Left ventricle myocardium superior (tissue), 1 donor: ENCODE measurements at regions not wholly inside any gene's neighbourhood (a gene's known extent, or its start where the extent isn't known, plus 50 kb on each side); places are given as distances from the start of the nearest gene placed in this dataset.

Source experiments
- ATAC-seq: fragments of 200-7000 bp; cut with Tn5 transposase; one replicate; pipeline ENCODE4 v1.9.1; 2020; ENCODE audit warnings: mild to moderate bottlenecking, moderate library complexity
- DNase-seq: peaks from one replicate; pipeline ENCODE4 v3.0.0-alpha.2; 2020
- intact Hi-C: fragments of 100-400 bp; cut with micrococcal nuclease; formaldehyde crosslinking; loops from one replicate; pipeline ENCODE4 v1.11.0; 2022
- donor health status: DM: no; HTN: yes; CAD: no; lungs with severe emphysema.

- intact Hi-C loops, result no loop called here
- DNase-seq (no peak), ATAC-seq (no peak)
Observed at GRCh38 chr15:81575436-81576123, 201.6 kb upstream of the TMC3 start.

DNA sequence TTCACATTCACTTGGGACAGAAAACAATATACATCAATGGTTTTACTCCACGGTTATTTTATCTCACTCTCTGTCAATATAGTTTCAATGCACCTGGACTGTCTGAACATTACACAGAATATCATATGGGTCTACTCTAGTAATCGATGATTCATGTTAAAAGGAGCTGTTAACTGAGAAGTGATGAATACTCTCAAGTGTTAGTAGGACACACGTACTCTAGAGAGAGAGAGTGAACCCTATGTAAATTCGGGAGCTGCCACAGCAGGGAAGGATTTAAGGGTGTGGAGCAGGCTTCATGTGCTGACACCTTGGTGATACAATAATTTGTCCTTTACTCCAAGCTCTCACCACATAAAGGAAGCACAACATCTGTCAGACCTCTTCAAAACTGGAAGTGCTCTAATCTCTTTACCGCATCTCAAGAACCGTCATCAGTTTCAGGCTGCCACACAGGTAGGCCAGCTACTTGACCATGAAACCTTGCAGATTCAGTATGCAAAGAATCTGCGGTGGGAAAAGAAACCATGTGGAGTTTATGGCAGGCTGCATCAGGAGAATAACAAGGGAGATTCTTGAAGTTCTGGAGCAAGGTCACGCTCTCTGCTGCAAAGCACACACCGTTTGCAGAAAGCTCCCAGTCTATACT lies 199.2 kb upstream of the TMC3 start:
- no peak for ATAC-seq
- intact Hi-C loops, result no loop called here

GRCh38 chr15:81572190-81572589 lies 198.2 kb upstream of the TMC3 start:
- ATAC-seq (no peak), DNase-seq (no peak)
- intact Hi-C loops, result no loop called here

More for the DNA sequence above, 199.2 kb upstream of the TMC3 start:
- no peak for DNase-seq

DNA sequence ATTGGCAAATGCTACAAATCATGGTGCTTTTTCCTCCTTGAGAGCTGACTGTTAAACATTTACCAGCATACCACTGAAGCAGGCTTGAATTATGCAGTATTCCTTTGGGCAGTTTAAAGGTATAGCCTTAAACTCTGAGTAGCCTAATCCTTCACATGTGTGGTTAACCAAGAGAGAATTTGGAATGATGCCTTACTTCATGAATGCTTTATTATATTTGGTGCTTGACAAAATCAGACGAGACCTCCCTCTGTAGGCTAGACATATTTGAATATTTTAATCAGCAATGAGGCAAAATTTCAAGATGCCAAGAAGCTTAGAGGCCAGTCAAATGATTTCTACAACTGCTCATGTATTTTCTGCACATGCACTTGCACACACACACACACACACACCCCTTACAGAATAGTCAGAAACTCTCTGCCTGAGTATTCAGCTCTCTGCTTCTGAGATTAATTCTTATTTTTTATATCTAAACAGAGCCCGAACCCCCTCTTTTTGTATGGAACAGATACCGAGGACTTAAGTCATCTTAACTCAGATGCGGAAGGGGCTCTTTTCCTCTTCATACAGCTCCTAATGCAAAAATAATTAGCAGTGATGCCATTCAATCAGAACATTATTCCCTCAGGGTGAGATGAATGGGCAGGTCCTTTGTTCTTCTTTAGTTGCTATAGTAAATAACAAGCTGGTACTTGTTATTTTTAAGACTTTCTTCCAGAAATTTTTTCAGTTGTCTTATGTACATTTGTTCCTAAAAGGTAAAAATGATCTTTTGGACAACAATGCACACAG lies 195.5 kb upstream of the TMC3 start:
- intact Hi-C loops, result no loop called here
- ATAC-seq (no peak), DNase-seq (no peak)

- DNase-seq (no peak), ATAC-seq (no peak)
- intact Hi-C loops, result no loop called here
Observed at GRCh38 chr15:81567924-81568323, 193.9 kb upstream of the TMC3 start.

- no peak for DNase-seq
- intact Hi-C loops, result no loop called here
- no peak for ATAC-seq
Observed at GRCh38 chr15:81562986-81563385, 189.0 kb upstream of the TMC3 start.

DNA sequence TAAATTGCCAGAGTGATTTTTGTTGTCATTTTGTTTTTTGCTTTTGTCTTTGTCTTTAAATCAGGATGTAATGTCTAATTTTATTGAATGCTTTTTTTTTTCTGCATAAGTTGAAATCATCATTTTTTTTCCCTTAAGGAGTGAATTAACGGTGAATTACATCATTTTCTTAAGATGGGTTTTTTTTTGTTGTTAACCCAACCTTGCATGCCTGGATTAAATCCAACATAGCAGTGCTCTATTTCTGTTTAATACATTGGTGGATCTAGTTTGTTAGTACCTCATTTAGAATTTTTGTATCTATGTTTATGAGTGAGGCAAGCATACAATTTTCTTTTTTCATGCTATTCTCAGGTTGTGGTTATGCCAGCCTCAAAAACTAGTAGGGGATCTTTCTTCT lies 186.4 kb upstream of the TMC3 start:
- no peak for ATAC-seq

GRCh38 chr15:81558056-81558455 lies 184.0 kb upstream of the TMC3 start:
- intact Hi-C loops, result no loop called here
- no peak for DNase-seq
- no peak for ATAC-seq

More for the DNA sequence above, 186.4 kb upstream of the TMC3 start:
- intact Hi-C loops, result no loop called here
- DNase-seq, result no peak

GRCh38 chr15:81555346-81555745 lies 181.3 kb upstream of the TMC3 start:
- ATAC-seq (no peak), DNase-seq (no peak)
- intact Hi-C loops, result no loop called here

GRCh38 chr15:81548365-81549130 lies 174.5 kb upstream of the TMC3 start:
- DNase-seq (no peak), ATAC-seq (no peak)

DNA sequence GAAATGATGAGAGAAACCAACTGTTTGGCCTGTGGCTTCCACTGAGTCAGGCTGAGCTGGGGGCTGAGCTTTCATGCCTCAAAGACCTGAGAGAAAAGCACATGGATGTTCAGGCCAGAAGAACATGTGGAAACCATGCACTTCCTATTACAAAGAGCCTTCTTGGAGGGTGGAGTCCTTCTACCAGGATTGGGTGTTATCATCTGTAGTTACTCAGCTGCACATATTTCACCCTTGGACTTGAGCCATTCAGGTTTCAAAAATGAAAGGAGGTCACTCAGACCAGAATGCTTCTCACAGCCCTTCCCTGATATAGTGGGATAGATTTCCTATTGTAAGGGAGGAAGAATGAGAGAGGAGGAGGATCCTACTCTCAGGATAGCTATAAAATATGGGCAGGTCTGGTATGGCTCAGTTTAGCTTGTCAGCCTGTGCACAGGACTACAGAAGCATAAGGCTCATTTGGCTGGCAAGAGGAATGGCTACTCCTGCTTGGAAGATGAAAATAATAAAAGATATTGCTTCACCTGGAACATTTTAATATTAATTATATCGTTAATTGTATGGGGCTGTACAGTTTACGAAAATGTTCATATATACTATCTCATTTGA lies 173.6 kb upstream of the TMC3 start:
- ATAC-seq, result no peak
- intact Hi-C loops, result no loop called here
- DNase-seq, result no peak

More at GRCh38 chr15:81548365-81549130, 174.5 kb upstream of the TMC3 start:
- intact Hi-C loops, result no loop called here

DNA sequence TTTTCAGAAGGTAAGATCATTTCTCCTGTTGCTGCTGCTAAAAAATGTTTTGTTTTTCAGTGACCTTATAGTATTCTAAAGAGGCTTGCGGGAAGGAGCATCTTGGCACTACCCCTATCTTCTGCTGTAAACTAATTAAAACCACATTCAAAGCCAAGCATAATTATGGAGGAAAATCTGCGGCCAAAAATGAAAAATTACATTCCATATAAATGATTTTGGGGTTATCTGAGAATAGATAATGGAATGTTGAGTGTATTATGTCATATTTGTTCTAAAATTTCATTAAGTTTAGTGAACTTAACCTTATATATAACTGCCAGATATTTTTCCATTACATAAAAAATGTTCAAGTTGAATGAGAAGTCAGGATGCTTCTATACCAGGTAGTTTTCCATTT lies 170.4 kb upstream of the TMC3 start:
- DNase-seq, result no peak
- intact Hi-C loops, result no loop called here
- no peak for ATAC-seq

- no peak for DNase-seq
- intact Hi-C loops, result no loop called here
- ATAC-seq, result peak; percentile 96
Observed at GRCh38 chr15:81540909-81541308, 166.9 kb upstream of the TMC3 start.

DNA sequence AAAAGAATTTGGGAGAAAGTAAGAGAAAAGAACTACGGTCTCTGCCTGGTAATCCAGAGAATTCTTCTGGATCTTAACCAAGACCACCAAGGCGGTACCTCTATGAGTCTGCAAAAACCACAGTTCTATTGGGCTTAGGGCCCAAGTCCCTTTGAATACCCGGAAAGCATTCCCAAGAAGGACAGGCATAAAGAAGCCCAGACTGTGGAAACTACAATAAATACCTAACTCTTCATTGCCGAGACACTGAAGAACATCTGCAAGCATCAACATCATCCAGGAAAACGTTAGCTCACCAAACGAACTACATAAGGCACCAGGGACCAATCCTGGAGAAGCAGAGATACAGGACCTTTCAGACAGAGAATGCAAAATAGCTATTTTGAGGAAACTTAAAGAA lies 162.3 kb upstream of the TMC3 start:
- DNase-seq (no peak), ATAC-seq (no peak)
- intact Hi-C loops, result no loop called here

GRCh38 chr15:81534124-81534523 lies 160.1 kb upstream of the TMC3 start:
- DNase-seq (no peak), ATAC-seq (no peak)
- intact Hi-C loops, result no loop called here

DNA sequence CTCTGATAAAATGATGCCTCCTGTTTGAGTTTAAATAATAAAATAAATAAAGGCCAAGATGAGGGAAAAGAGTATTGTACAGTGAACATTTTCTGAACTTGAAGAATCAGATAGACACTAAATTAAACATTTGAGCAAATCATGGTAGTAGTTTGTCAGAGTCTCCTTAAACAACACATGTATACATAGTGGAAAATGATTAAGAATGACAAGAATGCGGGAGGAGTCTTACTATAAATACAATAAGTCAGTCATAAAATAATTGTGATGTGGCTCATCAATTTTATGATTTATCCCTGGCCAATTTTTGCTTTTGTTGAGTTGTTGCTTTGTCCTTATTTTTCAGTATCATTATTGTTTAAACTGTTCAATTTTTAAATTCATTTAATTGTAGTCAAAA lies 158.0 kb upstream of the TMC3 start:
- no peak for ATAC-seq
- intact Hi-C loops, result no loop called here

DNA sequence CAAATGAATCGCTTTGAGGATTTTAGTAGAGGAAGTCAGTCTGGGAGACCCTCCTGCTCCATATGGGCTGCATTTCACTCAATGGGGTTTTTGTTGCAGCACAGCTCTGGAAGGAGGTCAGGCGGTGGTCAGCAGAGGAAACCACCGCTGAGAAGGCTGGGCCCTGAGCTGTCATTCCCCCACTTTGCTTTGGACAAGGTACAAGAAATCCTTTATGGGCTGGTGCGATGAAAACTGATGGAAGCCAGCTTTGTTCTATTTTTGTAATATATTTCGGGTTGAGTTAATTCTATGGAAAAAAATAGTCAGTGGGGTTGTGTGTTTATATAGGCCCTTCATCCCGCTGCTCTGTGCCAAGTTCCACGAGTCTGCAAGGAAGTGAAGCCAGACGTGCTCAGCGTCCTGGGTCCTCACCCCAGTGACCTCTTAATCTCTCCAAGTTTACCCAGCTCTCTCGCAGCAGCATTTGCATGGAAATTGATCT lies 157.1 kb upstream of the TMC3 start:
- intact Hi-C loops, result no loop called here
- DNase-seq (no peak), ATAC-seq (peak; percentile 38)

More for the DNA sequence above, 158.0 kb upstream of the TMC3 start:
- DNase-seq, result no peak

- ATAC-seq, result no peak
- intact Hi-C loops, result no loop called here
- DNase-seq, result no peak
Observed at GRCh38 chr15:81530271-81530691, 156.3 kb upstream of the TMC3 start.

DNA sequence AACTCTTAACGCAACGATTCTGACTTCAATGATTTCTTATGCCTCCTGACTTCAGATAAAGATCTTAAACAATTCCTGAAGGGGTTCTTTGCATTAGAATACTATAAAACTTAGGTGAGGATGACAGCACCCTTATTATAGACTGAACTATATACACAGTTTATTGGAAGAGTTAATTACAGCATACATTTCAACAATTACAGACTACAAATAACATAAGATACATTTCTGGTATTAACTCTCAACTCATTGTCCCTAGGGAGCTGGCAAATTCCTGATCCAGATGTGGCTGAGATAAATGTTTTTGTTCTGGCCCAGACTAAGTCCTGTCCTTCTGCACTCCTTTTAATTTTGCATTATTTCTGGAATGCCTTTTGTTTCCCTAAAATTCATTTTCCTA lies 155.5 kb upstream of the TMC3 start:
- DNase-seq (no peak), ATAC-seq (no peak)
- intact Hi-C loops, result no loop called here
